Medulla oblongata (tissue), 1 donor: ENCODE measurements at regions not wholly inside any gene's neighbourhood (a gene's known extent, or its start where the extent isn't known, plus 50 kb on each side); places are given as distances from the start of the nearest gene placed in this dataset.

Source experiments
- DNase-seq: peaks from one replicate; pipeline ENCODE4 v3.0.0-alpha.2; 2015; ENCODE audit errors: extremely low spot score

- DNase-seq: no peak
Measured at GRCh38 chr15:29611057-29611456, 211.2 kb downstream of the TJP1 start.

GRCh38 chr15:29601811-29602210 is 220.5 kb downstream of the TJP1 start:
- no peak for DNase-seq

GRCh38 chr15:29600262-29600661 is 222.0 kb downstream of the TJP1 start:
- no peak for DNase-seq

GRCh38 chr15:29596266-29596665 is 226.0 kb downstream of the TJP1 start:
- DNase-seq: no peak

- no peak for DNase-seq
Measured at GRCh38 chr15:29593629-29594028, 228.6 kb downstream of the TJP1 start.

GRCh38 chr15:29593111-29593510 is 229.2 kb downstream of the TJP1 start:
- DNase-seq: no peak

- no peak for DNase-seq
Measured at GRCh38 chr15:29590701-29591100, 231.6 kb downstream of the TJP1 start.

GRCh38 chr15:29589975-29590374 is 232.3 kb downstream of the TJP1 start:
- no peak for DNase-seq

GRCh38 chr15:29589416-29589815 is 232.9 kb downstream of the TJP1 start:
- no peak for DNase-seq

GRCh38 chr15:29573197-29573838 is 248.9 kb downstream of the TJP1 start:
- no peak for DNase-seq

GRCh38 chr15:29571792-29572431 is 250.4 kb downstream of the TJP1 start:
- no peak for DNase-seq

- no peak for DNase-seq
Measured at GRCh38 chr15:29570948-29571791, 251.1 kb downstream of the TJP1 start.

- no peak for DNase-seq
Measured at GRCh38 chr15:29570121-29570947, 251.9 kb downstream of the TJP1 start.

GRCh38 chr15:29569533-29570092 is 252.7 kb downstream of the TJP1 start:
- DNase-seq: no peak

GRCh38 chr15:29568840-29569532 is 253.3 kb downstream of the TJP1 start:
- DNase-seq: no peak

- no peak for DNase-seq
Measured at GRCh38 chr15:29567336-29567735, 254.9 kb downstream of the TJP1 start.

GRCh38 chr15:29566914-29567313 is 255.4 kb downstream of the TJP1 start:
- DNase-seq: no peak

GRCh38 chr15:29563112-29563511 is 259.2 kb downstream of the TJP1 start:
- no peak for DNase-seq

- DNase-seq: no peak
Measured at GRCh38 chr15:29560896-29561295, 261.4 kb downstream of the TJP1 start.

GRCh38 chr15:29558261-29558660 is 264.0 kb downstream of the TJP1 start:
- no peak for DNase-seq

- no peak for DNase-seq
Measured at GRCh38 chr15:29557171-29557570, 265.1 kb downstream of the TJP1 start.
